ENCODE measurements at regions not wholly inside any gene's neighbourhood (a gene's known extent, or its start where the extent isn't known, plus 50 kb on each side); places are given as distances from the start of the nearest gene placed in this dataset.
"Not testable (repeated sequence)": the region's sequence is repeated elsewhere in the genome, so short reads cannot be mapped to it uniquely, and the experiment has no call there.

DNA sequence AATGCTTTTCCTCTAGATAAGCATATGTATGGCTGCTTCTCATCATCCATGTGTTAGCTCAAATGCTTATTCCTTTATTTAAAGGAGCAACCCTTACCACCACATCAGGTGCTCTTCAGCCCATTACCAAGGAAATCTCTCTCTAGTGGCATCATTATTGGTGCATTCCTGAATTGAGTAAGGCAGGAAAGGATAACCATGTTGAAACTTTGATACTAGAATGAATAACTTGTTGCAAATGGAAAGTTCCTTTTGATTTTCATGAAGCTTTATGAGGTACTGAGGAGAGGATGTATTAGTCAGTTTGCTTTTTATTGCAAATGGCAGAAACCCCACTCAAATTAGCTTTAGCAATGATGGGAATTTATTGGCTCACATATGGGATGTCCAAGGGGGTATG is 212.3 kb upstream of the FGF13 start:
- DNase-seq, result no peak

DNA sequence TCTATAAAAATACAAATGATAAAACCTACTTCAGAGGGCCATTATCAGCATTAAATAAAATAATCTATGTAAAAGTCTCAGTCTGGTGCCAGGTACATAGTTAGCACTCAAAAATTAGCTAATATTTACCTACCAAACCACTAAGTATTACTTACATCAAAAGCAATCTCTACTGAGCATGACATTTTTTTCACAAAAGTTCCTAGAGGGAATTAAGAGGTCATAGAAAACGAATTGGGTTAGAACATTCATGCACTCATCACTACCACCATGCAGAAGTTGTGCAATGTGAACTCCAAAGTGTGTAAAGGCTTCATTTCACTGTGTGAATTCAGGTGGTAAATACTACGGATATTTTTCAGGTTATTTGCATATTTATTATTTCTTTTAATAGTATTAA is 209.5 kb upstream of the FGF13 start:
- DNase-seq, result no peak

DNA sequence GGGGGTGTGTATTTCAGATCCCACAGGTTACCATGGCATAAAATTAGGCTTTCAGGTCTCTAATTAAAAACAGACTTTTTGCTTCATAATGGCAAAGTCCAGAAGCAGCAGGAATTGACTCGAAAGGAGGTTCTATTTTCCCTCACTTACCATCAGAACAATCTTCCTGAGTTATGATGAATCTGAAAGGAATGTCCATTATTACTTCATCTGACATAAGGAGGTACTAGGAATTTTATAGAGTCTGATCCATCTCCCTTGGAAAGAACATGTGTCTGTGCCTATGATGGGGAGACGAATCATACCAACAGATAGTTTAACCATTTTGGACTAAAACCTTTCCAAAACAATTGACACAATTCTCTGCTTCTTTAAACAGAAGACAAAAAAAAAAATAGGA is 206.3 kb upstream of the FGF13 start:
- DNase-seq, result no peak

DNA sequence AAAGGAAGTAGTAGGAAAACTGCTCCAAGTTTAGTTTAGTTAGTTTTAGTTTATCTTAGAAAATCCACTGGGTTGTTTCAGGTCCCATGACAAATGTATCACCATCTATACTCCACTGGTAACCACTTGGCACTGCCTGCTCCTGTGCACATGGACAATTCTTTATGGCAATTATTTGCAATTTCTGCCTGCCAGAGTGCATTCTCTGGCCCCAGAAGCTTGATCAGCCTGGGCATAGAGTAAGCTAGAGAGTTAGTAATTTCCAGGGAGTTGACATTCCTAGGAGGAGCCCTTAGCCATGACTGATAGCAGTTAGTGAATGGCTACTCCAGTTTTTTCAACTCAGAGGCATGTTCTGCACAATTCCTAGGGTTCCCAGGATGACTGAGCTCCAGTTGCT is 203.2 kb upstream of the FGF13 start:
- DNase-seq, result no peak

DNA sequence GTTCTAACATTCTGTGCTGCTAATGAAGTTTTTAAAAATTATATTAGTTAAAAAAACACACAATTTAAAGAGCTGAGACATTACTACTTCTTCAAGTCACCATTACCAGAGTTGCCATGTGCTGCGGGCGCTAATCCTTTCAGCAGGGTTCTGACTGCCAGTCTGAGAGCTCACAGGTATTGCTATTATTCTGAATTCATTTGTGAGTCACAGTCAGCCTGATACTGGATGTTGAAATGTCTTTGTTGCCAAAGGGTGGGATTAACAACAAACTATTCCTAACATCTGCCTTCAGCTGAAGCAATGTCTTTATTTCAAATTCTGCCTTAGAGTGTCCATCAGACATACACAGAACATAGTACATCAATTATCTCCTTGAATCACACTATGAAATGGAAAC is 197.1 kb upstream of the FGF13 start:
- DNase-seq, result no peak

DNA sequence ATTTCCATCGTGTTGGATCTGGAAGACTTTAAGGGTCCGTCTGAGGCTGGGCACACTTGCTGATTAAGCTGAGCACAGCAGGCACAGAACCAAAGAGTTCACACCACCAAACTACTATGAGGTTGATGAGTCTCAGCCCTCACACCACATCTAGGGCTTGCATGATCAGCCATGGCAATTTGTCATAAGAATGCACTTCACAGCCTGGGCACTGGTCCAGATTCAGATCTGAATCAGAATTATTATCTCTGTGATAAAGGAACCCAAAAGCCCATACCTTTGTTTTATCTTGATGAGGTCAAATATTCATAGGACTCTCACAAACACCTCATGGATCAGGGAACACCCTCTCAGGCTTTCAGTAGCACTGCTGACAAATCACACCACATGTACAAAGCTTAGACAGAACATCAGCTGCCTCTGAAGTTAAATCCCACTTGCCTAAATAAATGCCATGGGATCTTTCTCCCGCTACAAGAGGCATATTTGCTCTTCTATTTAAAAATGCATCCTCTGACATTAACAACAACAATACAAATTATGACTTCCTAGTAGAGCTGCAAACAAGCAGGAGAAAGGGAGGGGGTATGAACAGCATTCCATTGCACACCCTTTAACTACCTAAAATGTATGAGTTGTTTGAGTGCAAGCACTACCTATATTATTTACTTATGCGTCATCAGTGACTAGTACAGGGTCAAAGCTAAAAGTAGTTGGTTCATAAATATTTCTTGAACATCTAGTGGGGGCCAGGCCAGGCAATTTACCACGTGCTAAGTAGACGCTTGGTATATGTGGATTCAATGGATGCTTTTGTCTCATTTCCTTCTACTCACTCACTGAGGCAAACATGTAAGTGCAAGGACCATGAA is 186.3 kb upstream of the FGF13 start:
- DNase-seq, result no peak

DNA sequence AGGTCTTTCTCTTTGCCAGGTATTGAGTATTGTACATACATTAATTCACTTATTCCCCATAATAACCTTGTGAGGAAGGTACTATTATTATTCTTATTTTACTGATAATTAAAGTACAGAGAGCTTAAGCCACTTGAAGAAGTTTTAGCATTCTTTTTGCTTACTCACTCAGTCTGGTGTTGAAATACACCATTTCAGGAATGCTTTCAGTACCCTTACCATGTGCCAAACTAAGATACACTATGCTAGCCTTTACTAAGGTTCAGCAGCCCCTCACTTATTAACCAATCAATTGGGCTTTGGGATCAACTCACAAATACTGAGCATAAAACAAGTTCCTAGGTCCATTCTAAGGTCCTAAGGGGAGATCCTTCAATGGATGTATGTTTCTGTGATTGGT is 179.0 kb upstream of the FGF13 start:
- no peak for DNase-seq

DNA sequence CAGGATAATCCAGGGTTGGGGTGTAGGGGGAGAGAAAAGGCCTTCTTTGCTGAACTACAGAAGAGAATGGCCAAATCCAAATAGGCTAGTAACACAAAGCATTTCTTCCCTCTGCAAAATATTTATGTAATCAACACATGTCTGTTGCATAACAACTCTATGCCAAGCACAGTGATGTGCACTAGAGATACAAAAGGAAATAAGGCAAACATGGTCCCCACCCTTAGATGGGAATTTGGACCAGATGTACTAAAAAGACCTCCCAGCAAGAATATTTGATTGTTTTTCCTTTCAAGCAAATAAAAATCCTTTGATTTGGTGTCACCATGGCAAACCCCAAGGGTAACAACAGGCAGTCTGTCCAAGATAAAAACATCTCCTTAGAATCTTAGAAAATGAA is 177.6 kb upstream of the FGF13 start:
- DNase-seq, result no peak

DNA sequence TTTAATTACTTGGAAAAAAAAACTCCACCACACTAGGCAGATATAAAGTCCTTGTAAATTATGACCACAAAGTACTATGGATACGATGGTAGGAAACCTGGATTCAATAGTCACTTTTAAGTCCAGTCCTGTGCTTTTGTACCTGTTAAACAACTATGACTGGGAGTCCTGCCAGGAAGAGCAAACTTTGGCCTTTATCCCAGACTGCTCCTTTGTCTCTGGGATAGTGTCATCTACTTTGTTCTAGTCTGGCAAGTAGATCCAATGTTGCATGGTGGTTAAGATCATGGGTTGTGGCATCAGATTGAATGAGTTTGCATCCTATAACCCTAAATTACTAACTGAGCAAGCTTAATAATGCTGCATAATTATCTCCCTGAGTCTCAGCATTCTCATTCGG is 175.3 kb upstream of the FGF13 start:
- no peak for DNase-seq

DNA sequence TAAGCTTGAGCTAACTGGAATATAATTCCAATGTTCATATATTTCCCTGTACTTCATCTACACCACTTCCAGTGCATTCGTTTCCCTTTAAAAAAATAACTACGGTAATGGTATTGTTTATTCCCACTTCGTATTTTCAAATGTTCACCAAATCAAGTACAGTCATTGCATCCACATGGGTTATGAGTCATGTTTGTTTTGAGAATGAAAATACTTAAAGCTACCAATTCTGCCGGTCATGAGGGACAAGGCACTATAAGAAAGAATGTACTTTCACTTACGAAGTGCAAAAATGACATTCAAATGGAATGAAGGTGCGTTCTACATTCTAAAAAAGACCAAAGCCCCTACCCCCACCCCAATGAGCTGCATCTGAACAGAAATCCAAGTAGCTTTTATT is 174.4 kb upstream of the FGF13 start:
- no peak for DNase-seq

DNA sequence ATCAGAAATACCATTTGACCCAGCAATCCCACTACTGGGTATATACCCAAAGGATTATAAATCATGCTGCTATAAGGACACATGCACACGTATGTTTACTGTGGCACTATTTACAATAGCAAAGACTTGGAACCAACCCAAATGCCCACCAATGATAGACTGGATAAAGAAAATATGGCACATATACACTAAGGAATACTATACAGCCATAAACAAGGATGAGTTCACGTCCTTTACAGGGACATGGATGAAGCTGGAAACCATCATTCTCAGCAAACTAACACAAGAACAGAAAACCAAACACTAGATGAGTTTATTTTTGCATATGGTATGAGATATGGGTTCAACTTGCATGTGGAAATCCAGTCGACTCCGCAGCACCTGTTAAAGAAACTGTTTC is 168.8 kb upstream of the FGF13 start:
- DNase-seq, result not testable (repeated sequence)

DNA sequence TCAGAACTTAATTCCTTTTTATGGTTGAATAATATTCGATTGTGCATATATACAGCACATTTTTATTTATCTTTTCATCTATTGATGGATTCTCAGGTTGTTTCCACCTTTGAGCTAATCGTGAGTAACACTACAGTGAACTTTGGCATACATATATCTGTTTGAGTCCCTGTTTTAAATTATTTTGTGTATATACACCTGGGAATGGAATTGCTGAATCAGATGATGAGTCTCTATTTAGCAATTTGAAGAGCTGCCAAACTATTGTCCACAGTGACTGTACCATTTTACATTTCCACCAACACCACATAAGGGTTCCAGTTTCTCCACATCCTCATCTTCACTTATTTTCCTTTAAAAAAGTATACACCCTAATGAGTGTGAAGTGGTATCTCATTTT is 166.2 kb upstream of the FGF13 start:
- no peak for DNase-seq

DNA sequence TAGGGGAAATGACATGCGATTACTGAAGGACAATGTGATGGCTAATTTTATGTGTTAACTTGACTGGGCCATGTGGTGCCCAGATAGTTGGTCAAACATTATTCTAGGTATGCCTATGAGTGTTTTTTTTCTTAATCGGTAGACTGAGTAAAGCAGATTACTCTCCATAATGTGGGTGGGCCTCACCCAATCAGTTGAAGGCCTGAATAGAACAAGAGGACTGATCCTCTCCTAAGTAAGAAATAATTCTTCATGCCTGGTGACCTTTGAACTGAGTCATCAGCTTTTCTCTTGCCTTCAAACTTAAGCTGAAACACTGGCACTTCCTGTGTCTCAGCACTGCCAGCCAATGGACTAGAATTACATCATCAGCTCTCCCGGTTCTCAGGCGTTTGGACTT is 164.0 kb upstream of the FGF13 start:
- no peak for DNase-seq

DNA sequence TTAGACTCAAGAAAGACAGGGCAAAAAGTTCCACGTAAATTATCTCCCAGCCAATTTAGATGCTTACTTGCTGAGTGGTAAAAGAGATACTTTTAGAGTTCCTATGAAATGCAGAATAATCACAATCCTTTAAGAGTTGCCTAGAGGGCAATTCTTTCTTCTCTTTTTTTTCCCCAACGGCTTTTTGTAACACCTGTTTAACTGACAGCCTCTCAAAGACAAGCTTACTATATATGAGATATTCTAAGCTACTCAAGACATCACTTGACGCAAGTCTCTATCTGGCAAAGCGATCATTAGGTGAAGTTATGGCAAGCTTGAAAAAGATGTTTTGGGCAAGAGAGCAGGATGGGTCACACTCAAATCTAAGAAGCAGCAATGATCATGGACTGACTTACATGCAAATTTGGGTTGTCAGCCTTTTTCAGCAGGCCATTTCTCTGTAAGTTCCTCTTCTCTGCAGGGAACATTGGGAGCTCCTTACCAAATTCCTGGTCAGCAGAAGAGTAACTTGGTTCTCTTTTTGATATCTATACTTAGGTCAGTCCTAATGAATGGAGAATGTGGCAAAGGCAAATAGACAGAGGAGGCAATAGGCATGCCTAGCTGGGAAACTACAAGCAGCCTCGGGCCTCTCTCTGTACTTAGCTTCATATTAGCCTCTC is 162.9 kb upstream of the FGF13 start:
- DNase-seq, result no peak

DNA sequence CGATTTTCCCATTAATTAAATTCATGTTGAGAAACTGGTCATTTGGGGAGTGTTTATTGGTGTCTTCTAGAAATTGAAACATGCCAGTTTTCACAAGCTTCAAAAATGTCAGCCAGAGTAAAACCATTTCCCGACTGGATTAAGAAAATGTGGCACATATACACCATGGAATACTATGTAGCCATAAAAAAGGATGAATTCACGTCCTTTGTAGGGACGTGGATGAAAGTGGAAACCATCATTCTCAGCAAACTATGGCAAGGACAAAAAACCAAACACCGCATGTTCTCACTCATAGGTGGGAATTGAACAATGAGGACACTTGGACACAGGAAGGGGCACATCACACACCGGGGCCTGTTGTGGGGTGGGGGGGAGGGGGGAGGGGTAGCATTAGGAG is 162.1 kb upstream of the FGF13 start:
- DNase-seq, result not testable (repeated sequence)

DNA sequence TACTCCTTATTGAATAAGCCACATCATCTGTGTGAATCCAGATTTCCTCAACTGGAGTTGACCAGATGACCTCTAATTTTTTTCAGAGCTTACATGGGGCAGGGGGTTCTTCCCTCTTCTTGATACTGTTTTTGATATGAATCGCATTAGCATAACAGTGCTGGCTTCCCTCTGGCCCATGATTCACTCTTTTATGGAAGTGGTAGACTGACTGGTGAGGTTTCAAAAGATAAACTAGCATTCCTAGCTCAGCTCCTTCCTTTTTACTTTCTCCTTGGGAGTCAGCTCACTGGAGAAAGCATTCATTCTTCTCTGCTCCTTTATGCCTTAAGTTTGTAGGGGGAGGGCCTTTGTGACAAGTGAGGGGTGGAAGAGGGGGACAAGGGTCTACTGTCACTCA is 161.0 kb upstream of the FGF13 start:
- DNase-seq, result no peak

DNA sequence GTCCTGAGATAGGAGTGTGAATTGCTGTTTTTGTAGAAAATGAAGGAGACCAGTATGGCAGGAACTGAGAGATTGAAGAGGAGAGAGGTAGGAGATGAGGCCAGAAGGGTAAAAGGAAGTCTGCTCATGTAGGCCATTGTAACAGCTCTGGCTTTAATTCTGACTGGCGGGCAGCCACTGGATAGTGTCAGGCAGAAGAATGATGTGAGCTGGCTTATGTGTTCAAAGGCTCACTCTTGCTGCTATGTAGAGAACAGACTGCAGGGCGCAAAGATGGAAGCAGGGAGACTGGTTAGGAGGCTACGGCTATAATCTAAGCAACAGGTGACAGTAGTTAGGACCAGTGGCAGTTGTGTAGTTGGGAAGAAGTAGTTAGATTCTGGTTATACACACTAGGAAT is 160.2 kb upstream of the FGF13 start:
- DNase-seq, result no peak

DNA sequence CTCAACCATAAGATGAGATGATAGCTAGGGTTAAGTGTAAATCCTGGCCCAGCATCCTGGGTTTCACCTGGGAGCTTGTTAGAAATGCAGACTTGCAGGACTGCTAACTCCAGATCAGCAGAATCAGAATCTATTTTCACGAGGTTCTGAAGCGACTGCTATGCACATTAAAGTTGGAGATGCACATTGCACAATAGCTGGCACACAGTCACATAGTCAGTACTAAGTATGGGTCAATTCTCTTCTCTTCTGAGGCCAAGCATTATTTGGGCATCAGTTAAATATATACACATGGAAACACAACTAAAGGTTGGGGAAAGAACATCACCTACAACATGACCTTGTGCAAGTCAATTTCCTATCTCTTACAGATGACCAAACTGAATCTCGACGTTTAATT is 155.1 kb upstream of the FGF13 start:
- DNase-seq, result no peak

DNA sequence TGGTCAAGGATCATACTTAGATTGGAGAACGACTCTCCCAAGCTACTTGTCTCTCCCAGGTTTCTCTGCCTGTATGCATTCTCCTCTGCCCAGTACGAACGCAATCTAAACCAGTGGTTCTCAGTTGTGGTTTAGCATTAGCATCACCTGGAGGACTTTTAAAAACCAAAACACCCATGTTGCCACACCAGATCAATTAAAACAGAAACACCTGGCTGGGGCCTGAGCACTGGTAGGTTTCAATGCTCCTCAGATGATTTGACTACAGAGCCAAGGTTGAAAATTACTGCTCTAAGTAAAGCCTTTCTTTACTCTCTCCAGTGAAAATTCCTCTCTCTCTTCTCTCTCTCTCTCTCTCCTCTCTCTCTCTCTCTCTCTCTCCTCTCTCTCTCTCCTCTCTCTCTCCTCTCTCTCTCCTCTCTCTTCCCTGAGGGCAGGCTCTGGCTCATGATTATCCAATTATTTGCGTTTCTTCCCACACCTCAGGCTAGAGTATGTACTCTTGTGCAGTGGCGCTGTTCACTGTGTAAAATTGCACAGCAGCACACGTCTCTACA is 153.7 kb upstream of the FGF13 start:
- DNase-seq, result no peak

DNA sequence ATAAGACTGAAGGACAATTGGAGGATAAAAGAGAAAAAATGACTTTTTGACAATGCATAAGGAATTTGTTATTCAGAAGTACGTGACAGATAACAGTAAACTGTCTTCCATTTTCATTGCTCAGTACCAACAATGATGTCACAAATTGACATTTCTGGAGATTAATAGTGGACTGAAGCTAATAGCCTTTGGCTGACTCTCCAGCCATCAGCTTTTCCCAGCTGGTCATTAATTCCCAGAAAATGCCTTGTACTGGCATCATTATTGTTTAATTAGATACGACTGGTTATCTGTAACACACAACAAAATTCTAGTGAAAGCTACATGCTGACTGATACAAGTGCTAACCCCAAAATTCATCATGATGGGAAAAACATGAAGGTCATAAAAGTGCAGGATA is 147.9 kb upstream of the FGF13 start:
- DNase-seq, result no peak

DNA sequence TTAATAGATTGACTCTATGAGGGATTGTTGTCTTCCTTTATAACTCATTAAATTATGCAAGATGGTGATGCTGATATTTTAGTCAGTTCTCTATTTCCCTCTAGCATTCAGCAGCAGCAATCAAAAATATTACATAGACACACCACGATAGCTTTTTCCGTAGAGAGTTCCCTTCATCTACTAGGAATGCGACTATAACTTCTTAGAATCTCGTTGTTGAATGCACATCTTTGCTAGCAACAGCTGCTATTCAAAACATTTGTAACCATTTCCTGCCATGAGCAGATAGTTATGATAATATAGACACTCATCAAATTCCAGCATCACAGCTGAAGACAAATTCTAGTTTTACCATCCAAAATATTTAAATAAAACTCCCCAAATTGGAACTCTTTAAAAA is 147.4 kb upstream of the FGF13 start:
- no peak for DNase-seq

DNA sequence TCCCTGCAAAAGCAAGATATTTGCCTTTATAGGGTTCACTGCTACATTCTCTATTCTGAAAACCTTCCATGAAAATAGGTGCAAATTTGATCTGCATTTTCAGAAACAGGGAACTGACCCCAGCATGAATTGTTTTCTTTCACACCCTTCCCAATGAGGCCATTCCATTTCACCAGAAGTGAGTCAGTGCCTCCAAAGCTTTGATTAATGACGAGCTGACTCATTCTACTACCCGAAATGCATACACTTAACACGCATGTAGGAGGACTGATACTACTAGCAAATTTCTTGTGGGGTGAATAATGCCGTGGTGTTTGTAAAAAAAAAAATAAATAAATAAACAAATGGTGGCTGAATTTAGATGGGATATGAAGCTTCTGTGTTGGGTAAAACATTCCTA is 146.9 kb upstream of the FGF13 start:
- DNase-seq, result peak; percentile 2

DNA sequence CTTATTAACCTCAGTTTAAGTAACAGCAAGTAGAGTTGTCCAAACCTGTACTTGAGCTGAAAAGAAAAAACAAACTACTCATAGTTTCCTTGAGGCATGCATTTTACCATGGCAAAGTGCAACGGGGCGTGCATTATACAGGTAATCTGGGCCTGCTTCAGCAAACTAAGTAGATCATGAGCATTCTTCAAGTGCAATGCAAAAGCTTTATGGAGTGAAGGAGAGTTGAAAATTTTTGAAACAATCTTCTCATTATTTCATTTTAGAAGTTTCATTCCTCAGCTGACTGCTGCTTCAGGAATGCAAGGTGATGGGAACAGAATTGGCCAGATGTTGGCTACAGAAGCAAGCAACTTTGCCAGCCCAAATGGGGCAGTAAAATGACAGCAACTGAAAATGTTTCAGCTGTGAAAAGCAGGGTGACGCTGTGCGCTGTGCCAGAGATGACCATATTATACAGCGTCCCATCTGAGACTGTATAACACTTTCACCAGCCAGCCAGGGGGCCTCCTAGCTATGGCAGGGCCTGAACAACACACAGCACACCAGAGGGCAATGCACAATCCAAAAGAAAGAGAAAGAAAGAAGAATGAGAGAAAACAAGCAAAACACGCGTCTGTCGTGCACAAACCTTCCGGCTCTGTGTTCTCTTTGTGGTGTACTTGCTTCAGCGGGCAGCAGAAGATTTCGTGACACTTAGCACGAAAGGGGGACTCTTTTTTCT is 145.5 kb upstream of the FGF13 start:
- no peak for DNase-seq

DNA sequence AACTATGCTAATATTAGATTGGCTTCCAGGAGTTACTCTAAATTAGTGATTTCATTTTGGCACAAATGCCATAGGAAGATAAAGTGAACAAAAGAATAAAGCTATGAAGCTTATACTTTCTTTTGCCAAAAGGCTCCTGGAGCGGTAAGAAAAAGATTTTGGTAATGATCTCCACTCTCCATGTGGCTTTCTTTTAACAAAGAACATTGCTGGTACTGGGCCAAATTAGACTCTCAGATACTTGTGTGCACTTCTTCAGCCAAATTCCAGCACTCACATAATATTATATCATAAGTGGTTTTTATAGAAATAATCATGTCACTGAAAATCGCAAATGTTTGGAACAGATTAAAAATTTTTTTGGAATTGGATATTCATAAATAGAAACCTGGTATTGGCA is 142.4 kb upstream of the FGF13 start:
- no peak for DNase-seq
